NOMO-1 treated with dmso at 0.1 percent for 144 hours (cell line): ENCODE measurements at regions not wholly inside any gene's neighbourhood (a gene's known extent, or its start where the extent isn't known, plus 50 kb on each side); places are given as distances from the start of the nearest gene placed in this dataset.
"Not testable (repeated sequence)": the region's sequence is repeated elsewhere in the genome, so short reads cannot be mapped to it uniquely, and the experiment has no call there.

Experiments used
- DNase-seq: peaks from one replicate; lab custom pipeline; 2025; ENCODE audit not compliant: unreplicated experiment; lab: John Stamatoyannopoulos, UW

DNA sequence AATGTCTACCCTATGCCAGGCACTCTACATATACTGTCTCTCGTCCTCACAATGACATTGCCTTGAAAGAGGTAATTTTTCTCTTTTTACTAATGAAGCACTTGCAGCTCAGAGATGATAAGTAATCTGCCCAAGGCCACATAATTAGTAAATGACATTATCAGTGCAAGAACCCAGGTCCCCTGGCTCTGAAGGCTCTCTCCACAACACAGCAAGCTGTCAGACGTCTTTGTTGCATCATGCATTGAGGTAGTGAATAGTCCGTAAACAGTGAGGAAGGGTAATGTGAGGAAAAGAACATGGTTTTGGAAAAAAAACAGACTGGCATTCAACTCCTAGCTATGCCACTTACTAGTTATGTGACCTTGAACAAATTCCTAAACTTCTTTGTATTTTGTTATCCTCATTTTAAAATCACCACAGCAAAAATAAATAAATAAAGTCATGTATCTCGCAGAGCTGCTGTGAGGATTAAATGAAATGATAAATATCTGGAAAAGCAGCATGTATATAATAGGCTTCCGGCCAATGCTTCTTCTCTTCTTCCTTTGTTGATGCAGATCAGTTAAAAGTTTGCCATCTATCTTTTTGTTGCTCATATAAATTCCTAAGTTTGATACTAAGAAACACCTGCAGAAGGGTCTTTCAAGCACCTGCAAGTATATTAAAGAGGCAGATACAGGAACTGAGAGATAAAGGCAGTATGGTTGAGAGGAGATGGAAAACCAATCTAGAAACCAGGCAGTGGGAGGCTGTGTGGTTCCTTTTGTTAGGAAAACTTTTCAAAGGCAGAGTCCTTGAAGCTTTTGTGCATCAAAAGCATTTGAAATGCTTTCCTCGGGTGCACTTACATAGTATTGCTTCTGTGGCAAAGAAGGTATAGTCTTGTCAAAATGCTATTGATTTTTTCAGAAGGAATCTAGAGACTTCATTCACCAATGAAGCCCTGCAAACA, 82.8 kb downstream of the BTG1 start:
- no peak for DNase-seq

- no peak for DNase-seq
Measured at GRCh38 chr12:92061061-92061460, 84.6 kb downstream of the BTG1 start.

DNA sequence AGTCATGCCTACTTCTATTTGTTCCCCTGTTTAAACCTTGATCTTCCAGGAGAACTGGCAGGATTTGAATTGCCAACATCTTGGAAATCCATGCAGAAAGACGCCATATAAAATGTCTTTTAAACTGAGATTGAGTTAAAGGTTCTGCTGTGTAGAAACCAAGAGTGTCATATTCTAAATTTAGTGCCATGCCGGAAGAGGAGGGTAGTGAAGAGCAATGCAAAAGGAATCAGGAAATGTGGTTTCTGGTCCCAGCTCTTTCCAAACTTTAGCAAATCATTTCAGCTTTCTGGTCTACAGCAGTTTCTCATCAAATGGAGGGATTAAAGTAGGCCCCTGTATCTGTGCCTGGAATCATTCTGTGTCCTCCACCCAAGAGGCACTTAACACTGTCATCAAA, 85.7 kb downstream of the BTG1 start:
- peak; percentile 28 for DNase-seq

DNA sequence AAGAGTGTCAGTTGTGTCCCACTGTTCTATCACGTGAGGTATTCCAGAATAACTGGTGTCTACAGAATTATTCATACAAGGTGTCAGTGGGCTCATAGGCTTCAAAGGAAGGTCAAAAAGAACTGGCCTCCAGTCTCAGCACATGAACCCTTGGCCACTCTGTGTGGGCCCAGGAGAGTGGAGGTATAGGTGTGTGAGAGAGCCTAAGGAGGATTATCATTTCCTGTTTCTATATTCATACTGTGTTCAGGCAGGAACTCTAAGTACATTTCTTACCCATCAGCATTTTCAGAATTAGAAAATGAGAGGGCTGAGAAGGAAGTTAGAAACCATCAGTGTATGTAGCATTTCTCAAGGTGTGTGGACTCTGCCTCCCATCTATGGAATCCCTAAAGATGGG, 87.0 kb downstream of the BTG1 start:
- no peak for DNase-seq

GRCh38 chr12:92056756-92057155, 88.9 kb downstream of the BTG1 start:
- DNase-seq, result not testable (repeated sequence)

DNA sequence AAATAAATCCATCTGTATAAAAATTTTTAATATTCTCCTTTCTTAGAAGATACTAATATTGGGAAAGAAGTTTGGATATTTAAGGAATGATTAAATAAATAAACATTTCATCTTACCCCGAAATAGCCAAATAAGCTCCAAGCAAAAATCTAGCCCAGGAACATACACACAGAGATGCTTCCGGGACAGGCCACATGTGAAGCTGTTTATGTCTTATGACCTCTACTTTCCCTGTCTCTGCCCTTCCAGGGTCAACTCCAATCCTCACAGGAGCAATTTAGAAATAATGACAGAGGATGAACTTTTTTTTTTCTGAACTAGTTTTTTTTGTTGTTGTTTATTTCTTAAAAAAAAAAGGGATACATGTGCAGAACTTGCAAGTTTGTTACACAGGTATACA, 89.4 kb downstream of the BTG1 start:
- DNase-seq, result no peak

GRCh38 chr12:92055877-92056276, 89.8 kb downstream of the BTG1 start:
- no peak for DNase-seq

GRCh38 chr12:92051441-92051840, 94.2 kb downstream of the BTG1 start:
- DNase-seq, result no peak

DNA sequence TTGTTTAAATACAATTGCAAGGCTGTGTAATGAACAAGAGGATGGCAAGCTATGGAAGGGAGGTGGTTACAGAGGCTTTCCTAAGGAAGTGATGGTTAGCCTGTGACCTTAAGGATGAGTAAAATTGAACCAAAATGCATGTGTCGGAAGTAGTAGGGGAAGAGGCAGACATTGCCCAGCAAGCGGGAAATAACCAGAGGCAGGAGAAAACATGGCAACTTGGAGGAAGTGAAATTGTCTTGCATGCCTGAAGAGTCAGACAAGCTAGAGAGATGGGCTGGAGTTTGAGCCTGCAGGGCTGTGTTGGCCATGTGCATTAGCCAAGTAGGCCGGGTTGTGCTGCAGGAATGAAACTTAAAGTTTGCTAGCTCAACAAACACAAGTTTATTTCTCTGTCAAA, 96.2 kb downstream of the BTG1 start:
- DNase-seq, result no peak

DNA sequence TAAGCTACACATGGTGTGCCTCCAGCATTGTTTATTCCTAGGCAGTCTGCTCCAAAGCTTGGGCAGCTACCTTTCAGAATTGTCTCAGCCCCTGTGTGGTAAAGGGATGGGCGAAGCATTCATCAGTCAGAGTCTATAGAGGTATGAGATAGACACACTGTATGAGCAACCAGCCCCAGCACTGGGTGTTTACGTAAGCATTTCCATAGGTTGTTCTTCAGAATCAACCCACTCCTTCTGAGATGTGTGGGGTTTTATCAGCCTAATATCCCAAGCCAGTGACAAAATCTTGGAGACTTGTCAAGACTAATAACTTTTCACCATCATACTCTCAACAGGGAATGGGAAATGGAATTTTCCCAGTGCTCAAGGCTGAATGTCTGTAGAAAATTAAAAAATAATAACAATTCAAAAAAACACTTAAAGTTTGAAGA, 98.2 kb downstream of the BTG1 start:
- DNase-seq, result no peak

GRCh38 chr12:92046557-92047392, 98.9 kb downstream of the BTG1 start:
- no peak for DNase-seq

GRCh38 chr12:92045852-92046251, 99.8 kb downstream of the BTG1 start:
- no peak for DNase-seq

GRCh38 chr12:92044435-92044834, 101.2 kb downstream of the BTG1 start:
- no peak for DNase-seq

- DNase-seq, result no peak
Measured at GRCh38 chr12:92042791-92043531, 102.7 kb downstream of the BTG1 start.

GRCh38 chr12:92041742-92042141, 103.9 kb downstream of the BTG1 start:
- DNase-seq, result no peak

DNA sequence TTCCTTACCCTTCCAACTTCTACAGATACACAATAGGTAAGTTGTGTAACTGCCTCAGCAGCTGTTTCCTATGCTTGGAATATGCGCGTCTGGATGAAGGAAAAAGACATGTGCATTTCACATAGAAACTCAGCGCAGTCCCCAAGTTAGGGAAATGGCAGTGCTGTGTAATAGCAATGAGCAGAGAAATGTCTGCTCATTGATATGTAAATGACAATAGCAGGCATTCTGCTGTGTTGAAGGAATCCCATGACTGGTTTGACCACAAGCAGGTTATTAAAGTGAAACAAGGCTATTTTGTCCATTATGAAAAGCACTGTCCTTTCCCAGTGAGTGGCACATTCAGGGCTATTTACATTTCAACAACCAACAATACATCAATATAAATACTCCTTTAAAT, 106.6 kb downstream of the BTG1 start:
- DNase-seq, result no peak

DNA sequence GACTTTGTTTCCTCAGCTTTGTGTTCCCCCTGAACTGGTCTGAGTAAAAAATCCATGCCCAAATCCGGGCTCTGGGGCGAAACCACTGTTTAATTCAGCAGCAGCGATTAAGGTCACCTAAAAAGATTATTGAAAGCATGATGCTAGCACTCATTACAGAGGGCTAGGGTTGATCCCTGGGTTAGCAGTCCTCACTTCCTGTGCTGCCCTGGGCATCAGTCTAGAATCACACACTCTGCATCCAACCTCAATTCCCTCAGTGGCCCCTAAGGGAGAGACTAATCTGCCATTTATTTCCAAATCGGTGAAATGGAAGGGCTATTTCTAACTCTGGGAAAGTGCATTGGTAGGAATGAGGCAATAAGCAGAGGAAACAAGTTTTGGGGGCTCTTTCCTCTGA, 107.2 kb downstream of the BTG1 start:
- no peak for DNase-seq

DNA sequence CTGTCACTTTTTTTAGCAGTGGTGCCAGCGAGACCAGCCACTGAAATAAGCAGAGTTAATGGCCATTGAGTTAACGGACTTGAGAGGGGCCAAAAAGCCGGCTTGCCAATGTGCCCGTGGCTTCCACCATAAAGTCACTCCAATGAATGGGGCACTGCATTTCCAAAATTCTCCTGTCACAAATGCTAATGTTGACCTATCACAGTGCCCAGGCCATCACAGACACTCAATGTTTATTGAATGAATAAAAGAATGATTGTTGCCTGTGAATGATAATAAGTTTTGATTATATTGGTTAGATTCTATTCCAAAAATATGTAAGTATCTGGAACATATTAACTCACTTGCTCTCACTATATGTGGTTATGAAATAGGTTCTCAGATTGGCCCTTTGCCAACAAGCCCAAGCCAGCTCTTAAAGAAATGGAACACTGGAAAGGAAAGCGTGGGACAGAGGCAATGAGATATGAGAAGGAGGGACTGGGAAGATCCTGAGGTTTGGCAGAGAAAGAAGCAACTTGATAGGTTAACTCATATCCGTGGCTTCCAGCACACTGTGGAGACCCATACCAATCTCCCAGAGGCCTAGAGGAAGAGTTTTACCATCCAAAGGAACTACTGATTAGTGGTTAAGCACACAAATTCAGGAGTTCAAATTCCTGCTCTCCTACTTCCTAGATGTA, 108.7 kb downstream of the BTG1 start:
- DNase-seq, result no peak

GRCh38 chr12:92036061-92036620, 109.5 kb downstream of the BTG1 start:
- DNase-seq, result no peak

GRCh38 chr12:92035477-92035876, 110.2 kb downstream of the BTG1 start:
- DNase-seq, result no peak
